GM12878 (cell line): ENCODE measurements at regions not wholly inside any gene's neighbourhood (a gene's known extent, or its start where the extent isn't known, plus 50 kb on each side); places are given as distances from the start of the nearest gene placed in this dataset.

Source experiments
- ATAC-seq: fragments of 200-7000 bp; cut with Tn5 transposase; 3 replicates; pipeline ENCODE4 v1.9.1; 2020; ENCODE audit warnings: mild to moderate bottlenecking, moderate library complexity
- BruUV-seq: library from RNA; stranded (reverse); fragments of 400-500 nt; replicated peaks from 2 replicates; lab custom pipeline; 2021; lab: Mats Ljungman, UMichigan
- CTCF ChIA-PET: fragments of 300-600 bp; sonication (Branson Sonifier 250); formaldehyde crosslinking; extraction: SDS; loops from one replicate; lab custom pipeline; 2021; ENCODE audit warnings: inconsistent platforms; lab: Yijun Ruan, JAX
- POLR2A ChIA-PET: fragments of 350-600 bp; formaldehyde crosslinking; extraction: SDS; loops from one replicate; lab custom pipeline; 2021; ENCODE audit warnings: inconsistent platforms; lab: Charles Lee
- RAD21 ChIA-PET: fragments of 300-600 bp; sonication (Branson Sonifier 250); formaldehyde crosslinking; loops from one replicate; lab custom pipeline; 2023; ENCODE audit warnings: antibody characterized with exemption; ENCODE audit not compliant: unreplicated experiment; lab: Charles Lee
- SMC1A ChIA-PET: fragments of 300-600 bp; sonication (Branson Sonifier 250); formaldehyde crosslinking; loops from one replicate; lab custom pipeline; 2023; ENCODE audit not compliant: unreplicated experiment, uncharacterized antibody; lab: Charles Lee
- DNase-seq: peaks from one replicate; pipeline ENCODE4 v3.0.0-alpha.2; 2011; ENCODE audit warnings: low read depth, low spot score
- FAIRE-seq: peaks from 3 replicates; lab custom pipeline; 2011; peaks lifted over from hg19 to GRCh38; lab: Jason Lieb, UNC
- H2AFZ ChIP-seq: 2 replicates; pipeline ENCODE4 v1.6.0; 2011; ENCODE audit warnings: low read depth, low read length, control low read depth; ENCODE audit not compliant: control insufficient read depth
- H3K27ac ChIP-seq: 2 replicates; pipeline ENCODE4 v1.5.1; 2011; ENCODE audit warnings: control low read depth; ENCODE audit not compliant: control insufficient read depth, insufficient read depth
- H3K27me3 ChIP-seq, 2 experiments: replicated peaks in 1 of 2; 2 replicates each; pipeline versions ENCODE4 v1.6.0 to v1.6.1; 2011; ENCODE audit warnings: low read length in 1 of 2; ENCODE audit not compliant: control insufficient read depth in 2 of 2, insufficient read depth in 2 of 2
- H3K36me3 ChIP-seq, 2 experiments: 2 replicates each; pipeline ENCODE4 v1.5.1; 2011; ENCODE audit warnings: low read length in 1 of 2; ENCODE audit not compliant: control insufficient read depth in 2 of 2, insufficient read depth in 2 of 2
- H3K4me1 ChIP-seq: 2 replicates; pipeline ENCODE4 v1.6.1; 2011; ENCODE audit warnings: mild to moderate bottlenecking, low read length, moderate library complexity, mixed read lengths; ENCODE audit not compliant: control insufficient read depth, insufficient read depth
- H3K4me2 ChIP-seq: 2 replicates; pipeline ENCODE4 v1.6.0; 2011; ENCODE audit warnings: control low read depth; ENCODE audit not compliant: control insufficient read depth, insufficient read depth
- H3K4me3 ChIP-seq: fragments of 200-600 bp; sonication (generic); 2 replicates; pipeline ENCODE4 v1.5.1; 2016
- H3K79me2 ChIP-seq: 2 replicates; pipeline ENCODE4 v1.6.0; 2011; ENCODE audit warnings: low read length; ENCODE audit not compliant: control insufficient read depth, insufficient read depth
- H3K9ac ChIP-seq: 2 replicates; pipeline ENCODE4 v1.8.0; 2011; ENCODE audit warnings: low read length, control low read depth, mixed read lengths; ENCODE audit not compliant: control insufficient read depth, insufficient read depth
- H3K9me3 ChIP-seq: replicated peaks from 3 replicates; pipeline ENCODE4 v1.5.1; 2011; ENCODE audit warnings: mild to moderate bottlenecking, low read length; ENCODE audit not compliant: control insufficient read depth, insufficient read depth
- H4K20me1 ChIP-seq: 2 replicates; pipeline ENCODE4 v1.6.0; 2011; ENCODE audit not compliant: control insufficient read depth, insufficient read depth
- BACH1 ChIP-seq: fragments of 450-650 bp; IDR thresholded peaks from 2 replicates; pipeline ENCODE4 v1.6.1; 2017; ENCODE audit warnings: mild to moderate bottlenecking, borderline replicate concordance
- EZH2 ChIP-seq: IDR thresholded peaks from 2 replicates; pipeline ENCODE4 v1.6.1; 2012; ENCODE audit warnings: low read depth, mild to moderate bottlenecking, control low read depth, inconsistent platforms, low read length, borderline replicate concordance; ENCODE audit not compliant: control insufficient read depth
- PAX8 ChIP-seq: fragments of 450-650 bp; IDR thresholded peaks from 2 replicates; pipeline ENCODE4 v1.6.1; 2017; ENCODE audit warnings: mild to moderate bottlenecking, moderate library complexity
- POLR2AphosphoS5 ChIP-seq: IDR thresholded peaks from 2 replicates; pipeline ENCODE4 v1.6.1; 2011; ENCODE audit warnings: mild to moderate bottlenecking, low read length, inconsistent platforms
- RFX5 ChIP-seq: IDR thresholded peaks from 2 replicates; pipeline ENCODE4 v1.6.1; 2011; ENCODE audit warnings: low read depth, low read length, improper control_type of control experiment
- WGBS: methylation state at CpG from one replicate; pipeline ENCODE4 v1.1.6; 2016; ENCODE audit warnings: low lambda C conversion rate; ENCODE audit not compliant: insufficient replicate concordance, insufficient coverage; ENCODE audit errors: missing lambda C conversion rate; 5-methylcytosine and 5-hydroxymethylcytosine counted together
- in situ Hi-C: fragments of 300-500 bp; cut with MboI; formaldehyde crosslinking; loops from 9 replicates; pipeline ENCODE4 v1.14.3; 2018; ENCODE audit warnings: mixed read lengths
- intact Hi-C: fragments of 100-400 bp; cut with micrococcal nuclease; formaldehyde crosslinking; loops from one replicate; pipeline ENCODE4 v1.14.2; 2022; ENCODE audit not compliant: unreplicated experiment

DNA sequence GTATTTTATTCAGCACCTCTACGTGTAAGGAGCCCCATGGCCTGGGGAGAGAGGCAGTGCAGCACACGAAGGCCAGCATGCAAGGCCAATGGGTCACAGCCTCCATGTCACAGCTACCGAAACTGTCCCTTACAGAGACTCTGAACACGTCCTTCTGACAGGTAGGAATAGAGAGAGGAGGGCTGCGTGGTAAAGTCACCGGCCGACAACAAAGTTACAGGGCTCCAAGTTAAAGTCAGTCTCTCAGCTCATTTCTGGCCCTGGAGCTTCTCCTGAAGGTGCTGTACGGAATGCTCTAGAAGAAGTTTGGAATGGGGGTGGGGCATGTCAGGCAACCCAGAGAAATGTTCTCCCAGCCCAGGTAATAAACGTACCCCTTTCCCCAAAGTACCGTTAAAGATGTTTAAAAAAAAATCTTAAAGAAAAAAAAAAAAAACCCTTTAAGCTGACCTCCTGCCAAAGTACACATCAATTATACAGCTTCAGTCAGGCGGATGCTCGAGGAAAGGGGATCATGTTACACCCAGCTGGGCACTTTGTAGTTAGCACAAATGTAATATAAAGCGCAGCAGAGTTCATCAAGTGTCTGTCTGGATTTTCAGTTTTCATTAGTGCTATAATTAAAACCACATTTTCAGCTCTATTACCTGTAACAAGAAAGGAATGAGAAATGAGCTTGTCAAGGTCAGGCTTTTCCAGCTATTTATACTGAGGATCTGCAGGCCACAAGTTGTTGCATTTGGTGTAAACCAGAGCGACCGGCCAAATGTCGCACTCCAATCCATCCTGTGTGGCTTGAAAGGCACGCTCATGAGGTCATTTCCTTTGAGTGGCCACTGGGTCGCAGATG is 53.3 kb upstream of the CDKN3 start:
- POLR2A ChIA-PET = no interaction called here
- Histone ChIP-seq H3K27ac (no peak overlapping the region), H3K4me1 (no peaks in the 10 kb centered on the region), H2AFZ (no peak overlapping the region), H3K4me3 (no peak overlapping the region), H4K20me1 (no peaks in the 10 kb centered on the region), H3K9ac (no peak overlapping the region), H3K36me3 (no peaks in the 10 kb centered on the region), H3K27me3 (peaks cover 0 to under 1% of the 10 kb centered on the region in 2 experiments; a peak in 1 of 4 replicates), H3K4me2 (no peak overlapping the region), H3K9me3 (no peaks in the 10 kb centered on the region), H3K79me2 (no peaks in the 10 kb centered on the region)
- WGBS = 69% methylated on average over 18 of the region's 18 CpGs
- in situ Hi-C loops = loop anchor here (25.0 kb wide), 1 partner anchor 806 kb away; no protein-coding TSS in a partner anchor
- SMC1A ChIA-PET = interaction anchor here (0.8 to 1.2 kb wide), 2 partner anchors 10 to 151 kb away, joined by 3 to 4 read pairs; no protein-coding TSS in a partner anchor
- CTCF ChIA-PET = interaction anchor here (1.1 to 1.4 kb wide), 2 partner anchors 10 to 15 kb away, joined by 3 to 4 read pairs; no protein-coding TSS in a partner anchor
- BruUV-seq = no TSS peak
- ATAC-seq (no peak), FAIRE-seq (no peak), DNase-seq (no peak)
- intact Hi-C loops = no loop called here
- TF ChIP-seq POLR2AphosphoS5 = no peak
- RAD21 ChIA-PET = no interaction called here

GRCh38 chr14:54344445-54344844 is 52.4 kb upstream of the CDKN3 start:
- Histone ChIP-seq H3K27me3 (no peaks in the 10 kb centered on the region), H3K9me3 (no peaks in the 10 kb centered on the region), H4K20me1 (no peaks in the 10 kb centered on the region), H2AFZ (no peak overlapping the region), H3K27ac (no peak overlapping the region), H3K4me3 (no peak overlapping the region), H3K4me1 (no peaks in the 10 kb centered on the region), H3K36me3 (no peaks in the 10 kb centered on the region), H3K79me2 (no peaks in the 10 kb centered on the region), H3K4me2 (no peak overlapping the region), H3K9ac (no peak overlapping the region)
- CTCF ChIA-PET = no interaction called here
- FAIRE-seq = no peak
- RAD21 ChIA-PET = no interaction called here
- WGBS = 7% methylated on average over 4 of the region's 6 CpGs
- intact Hi-C loops = no loop called here
- ATAC-seq = no peak
- POLR2A ChIA-PET = no interaction called here
- no peak for DNase-seq
- SMC1A ChIA-PET = no interaction called here
- TF ChIP-seq EZH2 (no peak), RFX5 (no peak), PAX8 (no peak), BACH1 (no peak)
- TF ChIP-seq, all 136 proteins: peak for 0
- in situ Hi-C loops = loop anchor here (25.0 kb wide), 1 partner anchor 807 kb away; no protein-coding TSS in a partner anchor
- no TSS peak for BruUV-seq
